IMR-90 (cell line): ENCODE measurements at regions not wholly inside any gene's neighbourhood (a gene's known extent, or its start where the extent isn't known, plus 50 kb on each side); places are given as distances from the start of the nearest gene placed in this dataset.

ENCODE experiments used
- ATAC-seq: fragments of 200-7000 bp; cut with Tn5 transposase; 2 replicates; pipeline ENCODE4 v1.9.1; 2020; ENCODE audit warnings: low read depth, mild to moderate bottlenecking, moderate library complexity
- BruUV-seq: library from RNA; stranded (reverse); fragments of 400-500 nt; replicated peaks from 2 replicates; lab custom pipeline; 2021; lab: Mats Ljungman, UMichigan
- CTCF ChIA-PET: fragments of 300-600 bp; formaldehyde crosslinking; extraction: SDS; loops from one replicate; lab custom pipeline; 2021; ENCODE audit warnings: antibody characterized with exemption; lab: Yijun Ruan, JAX
- POLR2A ChIA-PET: fragments of 300-600 bp; sonication (Branson Sonifier 250); formaldehyde crosslinking; loops from one replicate; lab custom pipeline; 2022; ENCODE audit warnings: antibody characterized with exemption; ENCODE audit not compliant: unreplicated experiment; lab: Charles Lee
- DNase-seq: peaks from one replicate; pipeline ENCODE4 v3.0.0; 2013
- H2AFZ ChIP-seq: replicated peaks from 2 replicates; pipeline ENCODE3; 2013; ENCODE audit warnings: low read length, mild to moderate bottlenecking; ENCODE audit not compliant: poor library complexity
- H2AK5ac ChIP-seq: 2 replicates; pipeline ENCODE4 v1.6.1; 2013; ENCODE audit warnings: low read depth, low read length, inconsistent platforms
- H2AK9ac ChIP-seq: replicated peaks from 2 replicates; pipeline ENCODE3; 2013; ENCODE audit warnings: mild to moderate bottlenecking, low read depth, low read length, moderate library complexity; ENCODE audit not compliant: poor library complexity
- H2BK120ac ChIP-seq: 2 replicates; pipeline ENCODE4 v1.6.1; 2013; ENCODE audit warnings: low read depth, low read length, inconsistent platforms
- H2BK15ac ChIP-seq: 3 replicates; pipeline ENCODE4 v1.6.1; 2013; ENCODE audit warnings: low read depth, low read length, inconsistent platforms
- H2BK20ac ChIP-seq: 2 replicates; pipeline ENCODE4 v1.6.1; 2013; ENCODE audit warnings: low read depth, mild to moderate bottlenecking, inconsistent platforms, low read length, moderate library complexity
- H2BK5ac ChIP-seq: 2 replicates; pipeline ENCODE4 v1.6.1; 2013; ENCODE audit warnings: mild to moderate bottlenecking, low read depth, low read length, inconsistent platforms; ENCODE audit not compliant: poor library complexity, severe bottlenecking
- H3K14ac ChIP-seq: replicated peaks from 2 replicates; pipeline ENCODE4 v1.6.1; 2013; ENCODE audit warnings: low read depth, low read length, inconsistent platforms
- H3K18ac ChIP-seq: 2 replicates; pipeline ENCODE4 v1.6.1; 2013; ENCODE audit warnings: low read depth, low read length, control low read depth
- H3K23ac ChIP-seq: 2 replicates; pipeline ENCODE4 v1.6.1; 2013; ENCODE audit warnings: low read depth, low read length, inconsistent platforms
- H3K27ac ChIP-seq: 2 replicates; pipeline ENCODE4 v1.5.1; 2013; ENCODE audit warnings: mild to moderate bottlenecking, control low read depth, low read length; ENCODE audit not compliant: insufficient read depth
- H3K27me3 ChIP-seq: 2 replicates; pipeline ENCODE4 v1.6.1; 2013; ENCODE audit warnings: low read length; ENCODE audit not compliant: control insufficient read depth, insufficient read depth
- H3K36me3 ChIP-seq: 2 replicates; pipeline ENCODE4 v1.6.1; 2013; ENCODE audit warnings: low read length, mixed read lengths; ENCODE audit not compliant: control insufficient read depth, insufficient read depth
- H3K4ac ChIP-seq: 2 replicates; pipeline ENCODE4 v1.6.1; 2013; ENCODE audit warnings: low read depth, low read length, inconsistent platforms
- H3K4me1 ChIP-seq: 2 replicates; pipeline ENCODE4 v1.6.1; 2013; ENCODE audit warnings: low read length, mixed read lengths; ENCODE audit not compliant: control insufficient read depth, insufficient read depth
- H3K4me2 ChIP-seq: 2 replicates; pipeline ENCODE4 v1.6.1; 2013; ENCODE audit warnings: low read depth, mild to moderate bottlenecking, control low read depth, low read length, moderate library complexity
- H3K4me3 ChIP-seq: 2 replicates; pipeline ENCODE4 v1.5.1; 2013; ENCODE audit warnings: low read depth, mild to moderate bottlenecking, control low read depth, low read length, moderate library complexity; ENCODE audit not compliant: insufficient read depth
- H3K56ac ChIP-seq: 2 replicates; pipeline ENCODE4 v1.6.1; 2013; ENCODE audit warnings: low read length, inconsistent platforms; ENCODE audit not compliant: insufficient read depth; ENCODE audit errors: extremely low read depth
- H3K79me1 ChIP-seq, 2 experiments: 2 replicates each; pipeline ENCODE4 v1.6.1; 2013; ENCODE audit warnings: low read length in 2 of 2, inconsistent platforms in 1 of 2, low read depth in 1 of 2
- H3K9ac ChIP-seq: 2 replicates; pipeline ENCODE4 v1.6.1; 2013; ENCODE audit warnings: low read depth, low read length, control low read depth
- H3K9me1 ChIP-seq: 2 replicates; pipeline ENCODE4 v1.6.1; 2013; ENCODE audit warnings: low read length, inconsistent platforms; ENCODE audit not compliant: insufficient read depth
- H3K9me3 ChIP-seq: 2 replicates; pipeline ENCODE4 v1.6.1; 2013; ENCODE audit warnings: low read length; ENCODE audit not compliant: control insufficient read depth, insufficient read depth
- H4K20me1 ChIP-seq: 2 replicates; pipeline ENCODE4 v1.6.1; 2013; ENCODE audit warnings: low read length, inconsistent platforms; ENCODE audit not compliant: insufficient read depth
- H4K5ac ChIP-seq: 2 replicates; pipeline ENCODE4 v1.6.1; 2013; ENCODE audit warnings: mild to moderate bottlenecking, low read depth, low read length, control low read depth
- H4K8ac ChIP-seq, 2 experiments: 2 replicates each; pipeline ENCODE4 v1.6.1; 2013; ENCODE audit warnings: low read depth in 2 of 2, low read length in 2 of 2, control low read depth in 1 of 2, inconsistent platforms in 1 of 2
- H4K91ac ChIP-seq: 2 replicates; pipeline ENCODE4 v1.6.1; 2013; ENCODE audit warnings: low read depth, low read length, inconsistent platforms; ENCODE audit not compliant: insufficient read depth
- CEBPB ChIP-seq: IDR thresholded peaks from 2 replicates; pipeline ENCODE4 v1.6.1; 2012; ENCODE audit warnings: low read depth, low read length, improper control_type of control experiment
- CHD1 ChIP-seq: IDR thresholded peaks from 2 replicates; pipeline ENCODE4 v1.6.1; 2012; ENCODE audit warnings: low read depth, low read length, improper control_type of control experiment
- CTCF ChIP-seq: conservative IDR thresholded peaks from 2 replicates; pipeline ENCODE4 v1.5.1; 2012; ENCODE audit warnings: mild to moderate bottlenecking, low read depth, low read length, improper control_type of control experiment
- ELK1 ChIP-seq: fragments of 150-350 bp; IDR thresholded peaks from 2 replicates; pipeline ENCODE4 v1.6.1; 2016; ENCODE audit warnings: low read depth, mild to moderate bottlenecking, low read length, moderate library complexity, borderline replicate concordance
- FOS ChIP-seq: fragments of 150-350 bp; IDR thresholded peaks from 2 replicates; pipeline ENCODE4 v1.6.1; 2016; ENCODE audit warnings: low read depth, low read length
- MAFK ChIP-seq: IDR thresholded peaks from 2 replicates; pipeline ENCODE4 v1.6.1; 2012; ENCODE audit warnings: low read depth, low read length, improper control_type of control experiment
- MAZ ChIP-seq: IDR thresholded peaks from 2 replicates; pipeline ENCODE4 v1.6.1; 2012; ENCODE audit warnings: low read depth, mild to moderate bottlenecking, low read length, improper control_type of control experiment, moderate library complexity, borderline replicate concordance
- MXI1 ChIP-seq: IDR thresholded peaks from 2 replicates; pipeline ENCODE4 v1.6.1; 2012; ENCODE audit warnings: low read depth, mild to moderate bottlenecking, low read length, moderate library complexity, borderline replicate concordance
- POLR2A ChIP-seq: IDR thresholded peaks from 2 replicates; pipeline ENCODE4 v1.6.1; 2012; ENCODE audit warnings: mild to moderate bottlenecking, low read depth, low read length
- RAD21 ChIP-seq: IDR thresholded peaks from 2 replicates; pipeline ENCODE4 v1.6.1; 2012; ENCODE audit warnings: low read length, improper control_type of control experiment
- RFX5 ChIP-seq: IDR thresholded peaks from 2 replicates; pipeline ENCODE4 v1.8.0; 2012; ENCODE audit warnings: low read depth, mild to moderate bottlenecking, low read length, moderate library complexity
- SMC3 ChIP-seq: fragments of 150-350 bp; IDR thresholded peaks from 2 replicates; pipeline ENCODE4 v1.6.1; 2016; ENCODE audit warnings: low read depth, mild to moderate bottlenecking, antibody characterized with exemption, low read length, moderate library complexity
- USF2 ChIP-seq: fragments of 150-350 bp; IDR thresholded peaks from 2 replicates; pipeline ENCODE4 v1.6.1; 2017; ENCODE audit warnings: mild to moderate bottlenecking, antibody characterized with exemption, low read length, low read depth
- WGBS, 2 experiments: methylation state at CpG; one replicate each; pipeline versions ENCODE4 v1.1.5 to v1.1.7; 2013; ENCODE audit warnings: missing lambda C conversion rate in 2 of 2; ENCODE audit not compliant: insufficient read length in 1 of 2; ENCODE audit errors: extremely low coverage in 2 of 2; 5-methylcytosine and 5-hydroxymethylcytosine counted together
- dilution Hi-C: fragments of 300-500 bp; cut with HindIII; formaldehyde crosslinking; loops from one replicate; pipeline ENCODE4 v1.14.3; 2018; ENCODE audit warnings: low sequenced_read_pairs; ENCODE audit not compliant: unreplicated experiment
- in situ Hi-C: fragments of 300-500 bp; cut with MboI; formaldehyde crosslinking; loops from 3 replicates; pipeline ENCODE4 v1.14.3; 2019; ENCODE audit warnings: low sequenced_read_pairs, inconsistent platforms, mixed read lengths
- intact Hi-C: fragments of 100-400 bp; cut with micrococcal nuclease; formaldehyde crosslinking; loops from 2 replicates; pipeline ENCODE4 v1.10.0; 2022

- Histone ChIP-seq H3K9me3 (no peaks in the 10 kb centered on the region), H2BK120ac (no peak overlapping the region), H3K23ac (no peak overlapping the region), H3K18ac (no peak overlapping the region), H2BK15ac (no peak overlapping the region), H4K91ac (no peak overlapping the region), H3K9ac (no peak overlapping the region), H3K4me3 (no peak overlapping the region), H3K4me1 (no peaks in the 10 kb centered on the region), H3K27ac (no peak overlapping the region), H3K56ac (no peak overlapping the region), H3K9me1 (no peaks in the 10 kb centered on the region), H3K27me3 (no peaks in the 10 kb centered on the region), H4K8ac (no peak overlapping the region), H2AFZ (no peak overlapping the region), H4K20me1 (no peaks in the 10 kb centered on the region), H3K36me3 (no peaks in the 10 kb centered on the region), H3K14ac (no peak overlapping the region), H2AK9ac (no peak overlapping the region), H3K4ac (no peak overlapping the region), H2BK20ac (no peak overlapping the region), H3K79me1 (no peaks in the 10 kb centered on the region), H3K4me2 (no peak overlapping the region), H4K5ac (no peak overlapping the region), H2BK5ac (no peak overlapping the region), H2AK5ac (no peak overlapping the region)
- TF ChIP-seq CHD1 (no peak), ELK1 (no peak), FOS (no peak), POLR2A (no peak), CTCF (no peak), MAFK (no peak), USF2 (no peak), MXI1 (no peak), CEBPB (no peak), RFX5 (no peak), MAZ (no peak), RAD21 (no peak), SMC3 (no peak)
- WGBS, 2 experiments: no CpG with 5 or more reads among the region's 1 CpG
- dilution Hi-C loops (no loop called here), intact Hi-C loops (no loop called here), in situ Hi-C loops (no loop called here)
- no TSS peak for BruUV-seq
- DNase-seq (no peak), ATAC-seq (no peak)
- ChIA-PET CTCF (no interaction called here), POLR2A (no interaction called here)
Measured at GRCh38 chr1:87897481-87897880, 568.8 kb downstream of the LMO4 start.
